ENCODE measurements at regions not wholly inside any gene's neighbourhood (a gene's known extent, or its start where the extent isn't known, plus 50 kb on each side); places are given as distances from the start of the nearest gene placed in this dataset.
"Not testable (repeated sequence)": the region's sequence is repeated elsewhere in the genome, so short reads cannot be mapped to it uniquely, and the experiment has no call there.

GRCh38 chr4:188949596-188949995 is 810.4 kb downstream of the TRIML1 start:
- H3K4me1 ChIP-seq (ENCODE audit: control insufficient read depth in 2 of 2, insufficient read depth in 2 of 2, low read length in 1 of 2) = no peaks in the 10 kb centered on the region
- H3K9me3 ChIP-seq (ENCODE audit: control insufficient read depth in 2 of 2, insufficient read depth in 1 of 2, low read depth in 1 of 2, low read length in 1 of 2) = no peaks in the 10 kb centered on the region
- H3K4me3 ChIP-seq (ENCODE audit: low read depth in 1 of 2, low read length in 2 of 2) = no peak overlapping the region
- 55 to 59% methylated on average over 4 of the region's 4 CpGs for WGBS, 2 donors
- H3K27ac ChIP-seq (ENCODE audit: low read depth in 2 of 2, low read length in 1 of 2) = no peak overlapping the region
- no peaks in the 10 kb centered on the region for H3K27me3 ChIP-seq (ENCODE audit: control insufficient read depth in 1 of 2, insufficient read depth in 2 of 2, low read length in 2 of 2)
- H3K36me3 ChIP-seq (ENCODE audit: control insufficient read depth in 2 of 2, insufficient read depth in 2 of 2, low read length in 1 of 2) = no peaks in the 10 kb centered on the region

- 67 to 76% methylated on average over 2 of the region's 2 CpGs for WGBS, 2 donors
- H3K36me3 ChIP-seq (ENCODE audit: control insufficient read depth in 2 of 2, insufficient read depth in 2 of 2, low read length in 1 of 2) = no peaks in the 10 kb centered on the region
- H3K4me3 ChIP-seq (ENCODE audit: low read depth in 1 of 2, low read length in 2 of 2) = no peak overlapping the region
- no peaks in the 10 kb centered on the region for H3K27me3 ChIP-seq (ENCODE audit: control insufficient read depth in 1 of 2, insufficient read depth in 2 of 2, low read length in 2 of 2)
- H3K4me1 ChIP-seq (ENCODE audit: control insufficient read depth in 2 of 2, insufficient read depth in 2 of 2, low read length in 1 of 2) = no peaks in the 10 kb centered on the region
- H3K9me3 ChIP-seq (ENCODE audit: control insufficient read depth in 2 of 2, insufficient read depth in 1 of 2, low read depth in 1 of 2, low read length in 1 of 2) = no peaks in the 10 kb centered on the region
- H3K27ac ChIP-seq (ENCODE audit: low read depth in 2 of 2, low read length in 1 of 2) = no peak overlapping the region
Observed at GRCh38 chr4:188955066-188955465, 815.8 kb downstream of the TRIML1 start.

GRCh38 chr4:188956566-188956965 is 817.3 kb downstream of the TRIML1 start:
- H3K27ac ChIP-seq (ENCODE audit: low read depth in 2 of 2, low read length in 1 of 2) = no peak overlapping the region
- no peaks in the 10 kb centered on the region for H3K9me3 ChIP-seq (ENCODE audit: control insufficient read depth in 2 of 2, insufficient read depth in 1 of 2, low read depth in 1 of 2, low read length in 1 of 2)
- H3K27me3 ChIP-seq (ENCODE audit: control insufficient read depth in 1 of 2, insufficient read depth in 2 of 2, low read length in 2 of 2) = no peaks in the 10 kb centered on the region
- H3K4me3 ChIP-seq (ENCODE audit: low read depth in 1 of 2, low read length in 2 of 2) = no peak overlapping the region
- no peaks in the 10 kb centered on the region for H3K4me1 ChIP-seq (ENCODE audit: control insufficient read depth in 2 of 2, insufficient read depth in 2 of 2, low read length in 1 of 2)
- H3K36me3 ChIP-seq (ENCODE audit: control insufficient read depth in 2 of 2, insufficient read depth in 2 of 2, low read length in 1 of 2) = no peaks in the 10 kb centered on the region
- 79 to 82% methylated on average over 4 of the region's 4 CpGs for WGBS, 2 donors

- Histone ChIP-seq H3K27ac (ENCODE audit: low read depth in 2 of 2, low read length in 1 of 2) (no peak overlapping the region), H3K4me3 (ENCODE audit: low read depth in 1 of 2, low read length in 2 of 2) (no peak overlapping the region), H3K9me3 (ENCODE audit: control insufficient read depth in 2 of 2, insufficient read depth in 1 of 2, low read depth in 1 of 2, low read length in 1 of 2) (no peaks in the 10 kb centered on the region), H3K27me3 (ENCODE audit: control insufficient read depth in 1 of 2, insufficient read depth in 2 of 2, low read length in 2 of 2) (no peaks in the 10 kb centered on the region), H3K4me1 (ENCODE audit: control insufficient read depth in 2 of 2, insufficient read depth in 2 of 2, low read length in 1 of 2) (no peaks in the 10 kb centered on the region), H3K36me3 (ENCODE audit: control insufficient read depth in 2 of 2, insufficient read depth in 2 of 2, low read length in 1 of 2) (no peaks in the 10 kb centered on the region)
Observed at GRCh38 chr4:188958346-188958745, 819.1 kb downstream of the TRIML1 start.

- Histone ChIP-seq H3K36me3 (ENCODE audit: control insufficient read depth in 2 of 2, insufficient read depth in 2 of 2, low read length in 1 of 2) (no peaks in the 10 kb centered on the region), H3K4me3 (ENCODE audit: low read depth in 1 of 2, low read length in 2 of 2) (no peak overlapping the region), H3K27me3 (ENCODE audit: control insufficient read depth in 1 of 2, insufficient read depth in 2 of 2, low read length in 2 of 2) (no peaks in the 10 kb centered on the region), H3K9me3 (ENCODE audit: control insufficient read depth in 2 of 2, insufficient read depth in 1 of 2, low read depth in 1 of 2, low read length in 1 of 2) (no peaks in the 10 kb centered on the region), H3K4me1 (ENCODE audit: control insufficient read depth in 2 of 2, insufficient read depth in 2 of 2, low read length in 1 of 2) (no peaks in the 10 kb centered on the region), H3K27ac (ENCODE audit: low read depth in 2 of 2, low read length in 1 of 2) (no peak overlapping the region)
- WGBS, 2 donors = 69 to 75% methylated on average over 6 of the region's 6 CpGs
Observed at GRCh38 chr4:188959424-188959823, 820.2 kb downstream of the TRIML1 start.

GRCh38 chr4:188960411-188961093 is 821.3 kb downstream of the TRIML1 start:
- Histone ChIP-seq H3K27me3 (ENCODE audit: control insufficient read depth in 1 of 2, insufficient read depth in 2 of 2, low read length in 2 of 2) (no peaks in the 10 kb centered on the region), H3K9me3 (ENCODE audit: control insufficient read depth in 2 of 2, insufficient read depth in 1 of 2, low read depth in 1 of 2, low read length in 1 of 2) (no peaks in the 10 kb centered on the region), H3K27ac (ENCODE audit: low read depth in 2 of 2, low read length in 1 of 2) (no peak overlapping the region), H3K4me1 (ENCODE audit: control insufficient read depth in 2 of 2, insufficient read depth in 2 of 2, low read length in 1 of 2) (no peaks in the 10 kb centered on the region), H3K4me3 (ENCODE audit: low read depth in 1 of 2, low read length in 2 of 2) (no peak overlapping the region), H3K36me3 (ENCODE audit: control insufficient read depth in 2 of 2, insufficient read depth in 2 of 2, low read length in 1 of 2) (no peaks in the 10 kb centered on the region)
- 46 to 66% methylated on average over 4 of the region's 4 CpGs for WGBS, 2 donors

- no peaks in the 10 kb centered on the region for H3K4me1 ChIP-seq (ENCODE audit: control insufficient read depth in 2 of 2, insufficient read depth in 2 of 2, low read length in 1 of 2)
- no peak overlapping the region for H3K27ac ChIP-seq (ENCODE audit: low read depth in 2 of 2, low read length in 1 of 2)
- WGBS, 2 donors = 23 to 27% methylated on average over 3 of the region's 3 CpGs
- H3K4me3 ChIP-seq (ENCODE audit: low read depth in 1 of 2, low read length in 2 of 2) = no peak overlapping the region
- H3K9me3 ChIP-seq (ENCODE audit: control insufficient read depth in 2 of 2, insufficient read depth in 1 of 2, low read depth in 1 of 2, low read length in 1 of 2) = no peaks in the 10 kb centered on the region
- H3K27me3 ChIP-seq (ENCODE audit: control insufficient read depth in 1 of 2, insufficient read depth in 2 of 2, low read length in 2 of 2) = no peaks in the 10 kb centered on the region
- H3K36me3 ChIP-seq (ENCODE audit: control insufficient read depth in 2 of 2, insufficient read depth in 2 of 2, low read length in 1 of 2) = no peaks in the 10 kb centered on the region
Observed at GRCh38 chr4:188971125-188971524, 831.9 kb downstream of the TRIML1 start.

GRCh38 chr4:188975271-188975670 is 836.0 kb downstream of the TRIML1 start:
- Histone ChIP-seq H3K4me1 (ENCODE audit: control insufficient read depth in 2 of 2, insufficient read depth in 2 of 2, low read length in 1 of 2) (peaks cover 0 to 3% of the 10 kb centered on the region in 2 donors), H3K27me3 (ENCODE audit: control insufficient read depth in 1 of 2, insufficient read depth in 2 of 2, low read length in 2 of 2) (no peaks in the 10 kb centered on the region), H3K36me3 (ENCODE audit: control insufficient read depth in 2 of 2, insufficient read depth in 2 of 2, low read length in 1 of 2) (no peaks in the 10 kb centered on the region), H3K27ac (ENCODE audit: low read depth in 2 of 2, low read length in 1 of 2) (no peak overlapping the region), H3K9me3 (ENCODE audit: control insufficient read depth in 2 of 2, insufficient read depth in 1 of 2, low read depth in 1 of 2, low read length in 1 of 2) (no peaks in the 10 kb centered on the region), H3K4me3 (ENCODE audit: low read depth in 1 of 2, low read length in 2 of 2) (no peak overlapping the region)
- WGBS, 2 donors = 95 to 98% methylated on average over 9 to 10 of the region's 10 CpGs

- H3K27me3 ChIP-seq (ENCODE audit: control insufficient read depth in 1 of 2, insufficient read depth in 2 of 2, low read length in 2 of 2) = no peaks in the 10 kb centered on the region
- 9 to 10% methylated on average over 2 of the region's 2 CpGs for WGBS, 2 donors
- no peaks in the 10 kb centered on the region for H3K9me3 ChIP-seq (ENCODE audit: control insufficient read depth in 2 of 2, insufficient read depth in 1 of 2, low read depth in 1 of 2, low read length in 1 of 2)
- peaks cover 0 to 3% of the 10 kb centered on the region in 2 donors for H3K4me1 ChIP-seq (ENCODE audit: control insufficient read depth in 2 of 2, insufficient read depth in 2 of 2, low read length in 1 of 2)
- H3K4me3 ChIP-seq (ENCODE audit: low read depth in 1 of 2, low read length in 2 of 2) = no peak overlapping the region
- no peak overlapping the region for H3K27ac ChIP-seq (ENCODE audit: low read depth in 2 of 2, low read length in 1 of 2)
- H3K36me3 ChIP-seq (ENCODE audit: control insufficient read depth in 2 of 2, insufficient read depth in 2 of 2, low read length in 1 of 2) = no peaks in the 10 kb centered on the region
Observed at GRCh38 chr4:188976644-188977115, 837.4 kb downstream of the TRIML1 start.

- WGBS, 2 donors = 85 to 87% methylated on average over 6 of the region's 6 CpGs
Observed at GRCh38 chr4:188977232-188977631, 838.0 kb downstream of the TRIML1 start.

More at GRCh38 chr4:188977232-188977631, 838.0 kb downstream of the TRIML1 start:
- H3K27me3 ChIP-seq (ENCODE audit: control insufficient read depth in 1 of 2, insufficient read depth in 2 of 2, low read length in 2 of 2); H3K4me3 ChIP-seq (ENCODE audit: low read depth in 1 of 2, low read length in 2 of 2); H3K9me3 ChIP-seq (ENCODE audit: control insufficient read depth in 2 of 2, insufficient read depth in 1 of 2, low read depth in 1 of 2, low read length in 1 of 2); H3K27ac ChIP-seq (ENCODE audit: low read depth in 2 of 2, low read length in 1 of 2); H3K4me1 ChIP-seq (ENCODE audit: control insufficient read depth in 2 of 2, insufficient read depth in 2 of 2, low read length in 1 of 2); H3K36me3 ChIP-seq (ENCODE audit: control insufficient read depth in 2 of 2, insufficient read depth in 2 of 2, low read length in 1 of 2): not testable (repeated sequence)

Data from esophagus (tissue), 2 donors.